ENCODE measurements at regions not wholly inside any gene's neighbourhood (a gene's known extent, or its start where the extent isn't known, plus 50 kb on each side); places are given as distances from the start of the nearest gene placed in this dataset.

DNA sequence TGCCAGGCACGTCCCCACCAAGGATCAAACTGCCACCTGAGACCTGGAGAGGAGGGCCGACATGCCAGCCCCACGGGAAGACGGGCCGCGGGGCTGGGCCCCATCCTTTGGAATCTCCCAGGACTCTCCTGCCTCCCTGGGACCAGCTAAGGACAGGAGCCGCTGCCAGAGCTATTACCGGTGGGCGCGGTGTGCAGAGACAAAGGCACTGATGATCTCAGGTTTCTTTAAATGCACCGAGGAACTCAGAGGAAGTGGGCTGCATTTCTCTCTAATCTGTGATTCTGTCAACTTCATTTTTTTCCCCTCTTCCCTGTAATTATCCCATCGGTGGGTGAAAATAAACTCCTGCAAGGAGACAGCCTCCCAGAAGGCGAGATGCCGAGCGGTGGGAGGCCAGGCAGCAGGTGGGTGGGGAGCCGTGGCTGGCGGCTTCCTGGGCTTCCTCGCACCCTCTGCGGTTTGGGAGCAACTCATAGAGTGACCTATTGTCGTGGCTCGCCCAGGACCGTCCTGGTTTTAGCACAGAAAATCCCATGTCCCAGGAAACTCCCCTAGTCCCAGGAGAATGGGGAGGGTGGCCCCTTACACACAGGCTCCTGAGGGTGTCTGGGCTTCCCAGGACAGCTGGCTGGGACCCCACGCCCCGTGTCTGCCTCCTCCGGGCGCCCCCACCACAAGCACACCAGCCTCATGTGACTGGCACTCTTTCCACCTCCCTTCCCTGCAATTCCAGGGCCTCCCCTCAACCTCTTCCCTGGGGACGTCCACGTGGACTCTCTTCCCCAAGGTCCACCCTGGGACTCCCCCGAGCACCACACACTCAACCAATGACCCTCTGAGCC, 62.3 kb upstream of the ADRA2C start:
- H3K79me2 ChIP-seq (ENCODE audit: insufficient read depth, low read length) = no peaks in the 10 kb centered on the region
- H3K4me2 ChIP-seq (ENCODE audit: low read depth, low read length) = no peak overlapping the region
- TF ChIP-seq ZNF33A (CRISPR knock-in tag; IDR thresholded peaks at IDR 0.05; ENCODE audit: borderline replicate concordance) (0 out of 2 replicates have a peak, but pooled peaks have one; percentile 42), KLF13 (CRISPR knock-in tag; IDR thresholded peaks at IDR 0.05) (no peak)
- in situ Hi-C loops (cut with HindIII; ENCODE audit: extremely low pct_ligation_motif_present, low pct_unique_long_range_greater_than_20kb) (no loop called here), intact Hi-C loops (cut with micrococcal nuclease; ENCODE audit: unreplicated experiment) (no loop called here)
- H3K9me3 ChIP-seq (ENCODE audit: low read length) = no peaks in the 10 kb centered on the region
- no peak overlapping the region for H3K4me3 ChIP-seq (replicated peaks in 1 of 3; ENCODE audit: insufficient read depth in 1 of 3, low read depth in 2 of 3, low read length in 3 of 3)
- no TSS peak for BruUV-seq (replicated peaks)
- ChIA-PET POLR2A (no interaction called here), CTCF (ENCODE audit: low intra/inter-chr PET ratio, low total read pairs) (no interaction called here)
- ATAC-seq (no peak), FAIRE-seq (no peak), DNase-seq (ENCODE audit: low spot score) (no peak)
- 26% methylated on average over 13 of the region's 29 CpGs for WGBS (ENCODE audit: low lambda C conversion rate)
- no peaks in the 10 kb centered on the region for H4K20me1 ChIP-seq (ENCODE audit: insufficient read depth, low read length)
- H3K27me3 ChIP-seq (ENCODE audit: control insufficient read depth in 1 of 2, insufficient read depth in 2 of 2, low read length in 2 of 2) = peaks cover 13 to 76% of the 10 kb centered on the region in 2 experiments
- H3K27ac ChIP-seq (ENCODE audit: extremely low read length, insufficient read depth, low read length) = no peak overlapping the region
- no peak overlapping the region for H2AFZ ChIP-seq (ENCODE audit: low read length)
- no peaks in the 10 kb centered on the region for H3K36me3 ChIP-seq (replicated peaks in 1 of 2; ENCODE audit: control insufficient read depth in 1 of 2, insufficient read depth in 2 of 2, low read length in 2 of 2)
- no peak overlapping the region for H3K9ac ChIP-seq (ENCODE audit: insufficient read depth, low read depth, low read length)
- H3K4me1 ChIP-seq (ENCODE audit: insufficient read depth, low read length) = no peaks in the 10 kb centered on the region

DNA sequence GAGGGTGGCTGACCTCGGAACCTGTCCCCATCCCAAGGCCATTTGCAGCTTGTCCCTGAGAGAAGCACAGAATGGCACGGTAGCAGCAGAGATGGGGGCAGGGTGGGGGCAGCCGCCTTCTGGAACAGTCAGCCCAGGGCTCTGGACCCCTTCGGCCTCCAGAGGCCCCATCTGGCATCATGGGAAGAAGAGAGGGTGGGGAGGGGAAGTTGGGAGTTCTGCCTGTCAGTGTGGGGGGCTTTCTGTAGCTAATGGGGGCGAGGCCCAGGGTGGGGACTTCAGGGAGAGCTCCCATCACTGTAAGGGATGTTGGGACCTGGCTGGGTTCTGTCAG, 62.9 kb upstream of the ADRA2C start:
- Histone ChIP-seq H3K4me2 (ENCODE audit: low read depth, low read length) (no peak overlapping the region), H3K27me3 (ENCODE audit: control insufficient read depth in 1 of 2, insufficient read depth in 2 of 2, low read length in 2 of 2) (peaks cover 13 to 77% of the 10 kb centered on the region in 2 experiments), H3K79me2 (ENCODE audit: insufficient read depth, low read length) (no peaks in the 10 kb centered on the region), H2AFZ (ENCODE audit: low read length) (no peak overlapping the region), H3K4me1 (ENCODE audit: insufficient read depth, low read length) (no peaks in the 10 kb centered on the region), H3K36me3 (replicated peaks in 1 of 2; ENCODE audit: control insufficient read depth in 1 of 2, insufficient read depth in 2 of 2, low read length in 2 of 2) (no peaks in the 10 kb centered on the region), H4K20me1 (ENCODE audit: insufficient read depth, low read length) (no peaks in the 10 kb centered on the region), H3K27ac (ENCODE audit: extremely low read length, insufficient read depth, low read length) (no peak overlapping the region), H3K4me3 (replicated peaks in 1 of 3; ENCODE audit: insufficient read depth in 1 of 3, low read depth in 2 of 3, low read length in 3 of 3) (no peak overlapping the region), H3K9ac (ENCODE audit: insufficient read depth, low read depth, low read length) (no peak overlapping the region), H3K9me3 (ENCODE audit: low read length) (no peaks in the 10 kb centered on the region)
- CTCF ChIA-PET (ENCODE audit: low intra/inter-chr PET ratio, low total read pairs) = no interaction called here
- POLR2A ChIA-PET = no interaction called here
- intact Hi-C loops (cut with micrococcal nuclease; ENCODE audit: unreplicated experiment) (no loop called here), in situ Hi-C loops (cut with HindIII; ENCODE audit: extremely low pct_ligation_motif_present, low pct_unique_long_range_greater_than_20kb) (no loop called here)
- no peak for FAIRE-seq
- DNase-seq (ENCODE audit: low spot score) = no peak
- BruUV-seq (replicated peaks) = no TSS peak
- 4% methylated on average over 4 of the region's 5 CpGs for WGBS (ENCODE audit: low lambda C conversion rate)
- ATAC-seq = no peak; the same call in 2 of the 3 replicates
- TF ChIP-seq IRX3 (CRISPR knock-in tag; IDR thresholded peaks at IDR 0.05; ENCODE audit: borderline replicate concordance, low read depth) (no peak), MXD4 (CRISPR knock-in tag; IDR thresholded peaks at IDR 0.05) (no peak), ZNF441 (CRISPR knock-in tag; IDR thresholded peaks at IDR 0.05; ENCODE audit: borderline replicate concordance) (no peak), HDAC6 (IDR thresholded peaks at IDR 0.05; ENCODE audit: low read depth, low read length) (no peak), MTA3 (CRISPR knock-in tag; IDR thresholded peaks at IDR 0.05) (no peak), ZNF839 (CRISPR knock-in tag; IDR thresholded peaks at IDR 0.05; ENCODE audit: borderline replicate concordance) (no peak), NFE2L2 (IDR thresholded peaks at IDR 0.05; ENCODE audit: low read length) (no peak), SAP130 (CRISPR knock-in tag; IDR thresholded peaks at IDR 0.05; ENCODE audit: low read depth) (no peak), ZNF567 (CRISPR knock-in tag; IDR thresholded peaks at IDR 0.05; ENCODE audit: borderline replicate concordance) (no peak), NKX3-1 (CRISPR knock-in tag; IDR thresholded peaks at IDR 0.05) (no peak), SMAD1 (CRISPR knock-in tag; IDR thresholded peaks at IDR 0.05; ENCODE audit: borderline replicate concordance, low read depth) (no peak), HMG20A (CRISPR knock-in tag; IDR thresholded peaks at IDR 0.05; ENCODE audit: borderline replicate concordance) (no peak), SCMH1 (CRISPR knock-in tag; IDR thresholded peaks at IDR 0.05; ENCODE audit: borderline replicate concordance) (no peak)
- TF ChIP-seq, protein P1, sequence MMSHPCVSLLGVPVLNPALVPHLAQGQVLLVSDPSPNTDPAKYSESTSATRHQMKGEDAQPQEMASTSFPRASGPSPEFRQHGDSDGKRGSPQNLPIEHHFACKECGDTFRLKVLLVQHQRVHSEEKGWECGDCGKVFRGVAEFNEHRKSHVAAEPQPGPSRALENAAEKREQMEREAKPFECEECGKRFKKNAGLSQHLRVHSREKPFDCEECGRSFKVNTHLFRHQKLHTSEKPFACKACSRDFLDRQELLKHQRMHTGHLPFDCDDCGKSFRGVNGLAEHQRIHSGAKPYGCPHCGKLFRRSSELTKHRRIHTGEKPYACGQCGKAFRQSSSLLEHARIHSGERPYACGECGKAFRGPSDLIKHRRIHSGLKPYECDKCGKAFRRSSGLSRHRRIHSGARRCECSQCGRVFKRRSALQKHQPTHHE (CRISPR knock-in tag; IDR thresholded peaks at IDR 0.05; ENCODE audit: borderline replicate concordance) = no peak
